Cardiac muscle cell (in vitro differentiated cells and primary cell): ENCODE measurements at regions not wholly inside any gene's neighbourhood (a gene's known extent, or its start where the extent isn't known, plus 50 kb on each side); places are given as distances from the start of the nearest gene placed in this dataset.

Source experiments
- DNase-seq, 2 donors: peaks; one replicate each; pipeline versions ENCODE4 v3.0.0 to v3.0.0-alpha.2; 2010 to 2017; ENCODE audit warnings: low read depth in 1 of 2, low spot score in 1 of 2
- H3K27ac ChIP-seq: fragments of 200-600 bp; sonication (generic); 2 replicates; pipeline ENCODE4 v1.5.1; 2016
- H3K27me3 ChIP-seq: fragments of 200-600 bp; sonication (generic); 2 replicates; pipeline ENCODE4 v1.6.0; 2016; ENCODE audit warnings: control low read depth
- H3K36me3 ChIP-seq: fragments of 200-600 bp; sonication (generic); 2 replicates; pipeline ENCODE4 v1.5.1; 2016; ENCODE audit warnings: control low read depth
- H3K4me1 ChIP-seq: fragments of 200-600 bp; sonication (generic); 2 replicates; pipeline ENCODE4 v1.8.1; 2017; ENCODE audit warnings: low read depth, mild to moderate bottlenecking, mixed run types
- H3K4me3 ChIP-seq: fragments of 200-600 bp; sonication (generic); 2 replicates; pipeline ENCODE4 v1.5.1; 2016; ENCODE audit warnings: mild to moderate bottlenecking
- H3K9me3 ChIP-seq: fragments of 200-600 bp; sonication (generic); 2 replicates; pipeline ENCODE4 v1.5.1; 2017; ENCODE audit warnings: low read depth, mild to moderate bottlenecking, control low read depth
- TF ChIP-seq, protein P1 (sequence below): IDR thresholded peaks from 2 replicates; pipeline ENCODE4 v1.5.1; 2012; ENCODE audit warnings: low read depth, mild to moderate bottlenecking, low read length

GRCh38 chr1:192952646-192953045 lies 106.5 kb downstream of the UCHL5 start:
- no peaks in the 10 kb centered on the region for H3K4me1 ChIP-seq
- H3K4me3 ChIP-seq: no peak overlapping the region
- peak in 1 of 2 donors; percentile 55 for DNase-seq
- no peaks in the 10 kb centered on the region for H3K9me3 ChIP-seq
- H3K27me3 ChIP-seq: no peaks in the 10 kb centered on the region
- TF ChIP-seq, protein P1, sequence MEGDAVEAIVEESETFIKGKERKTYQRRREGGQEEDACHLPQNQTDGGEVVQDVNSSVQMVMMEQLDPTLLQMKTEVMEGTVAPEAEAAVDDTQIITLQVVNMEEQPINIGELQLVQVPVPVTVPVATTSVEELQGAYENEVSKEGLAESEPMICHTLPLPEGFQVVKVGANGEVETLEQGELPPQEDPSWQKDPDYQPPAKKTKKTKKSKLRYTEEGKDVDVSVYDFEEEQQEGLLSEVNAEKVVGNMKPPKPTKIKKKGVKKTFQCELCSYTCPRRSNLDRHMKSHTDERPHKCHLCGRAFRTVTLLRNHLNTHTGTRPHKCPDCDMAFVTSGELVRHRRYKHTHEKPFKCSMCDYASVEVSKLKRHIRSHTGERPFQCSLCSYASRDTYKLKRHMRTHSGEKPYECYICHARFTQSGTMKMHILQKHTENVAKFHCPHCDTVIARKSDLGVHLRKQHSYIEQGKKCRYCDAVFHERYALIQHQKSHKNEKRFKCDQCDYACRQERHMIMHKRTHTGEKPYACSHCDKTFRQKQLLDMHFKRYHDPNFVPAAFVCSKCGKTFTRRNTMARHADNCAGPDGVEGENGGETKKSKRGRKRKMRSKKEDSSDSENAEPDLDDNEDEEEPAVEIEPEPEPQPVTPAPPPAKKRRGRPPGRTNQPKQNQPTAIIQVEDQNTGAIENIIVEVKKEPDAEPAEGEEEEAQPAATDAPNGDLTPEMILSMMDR: no peak
- H3K36me3 ChIP-seq: peaks cover 4% of the 10 kb centered on the region
- no peak overlapping the region for H3K27ac ChIP-seq

GRCh38 chr1:192954705-192955265 lies 104.4 kb downstream of the UCHL5 start:
- DNase-seq: peak in 1 of 2 donors; percentile 56
- TF ChIP-seq, protein P1: no peak

DNA sequence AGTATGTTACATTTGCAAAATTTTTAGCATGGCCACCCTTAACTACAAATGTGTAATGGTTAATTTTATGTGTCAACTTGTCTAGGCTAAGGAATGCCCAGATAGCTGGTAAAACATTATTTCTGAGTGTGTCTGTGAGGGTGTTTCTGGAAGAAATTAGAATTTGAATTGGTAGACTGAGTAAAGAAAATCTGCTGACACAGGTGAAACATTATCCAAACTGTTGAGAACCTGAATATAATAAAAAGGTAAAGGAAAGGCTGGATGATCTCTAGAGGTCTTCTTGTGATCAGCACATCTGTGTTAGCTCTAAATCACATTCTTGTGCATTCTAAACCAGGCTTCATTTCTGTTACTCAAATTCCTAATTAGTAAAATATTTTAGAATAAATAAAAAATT lies 100.8 kb downstream of the UCHL5 start:
- H3K27ac ChIP-seq: no peak overlapping the region
- H3K4me3 ChIP-seq: no peak overlapping the region
- no peaks in the 10 kb centered on the region for H3K36me3 ChIP-seq
- H3K9me3 ChIP-seq: no peaks in the 10 kb centered on the region
- no peaks in the 10 kb centered on the region for H3K4me1 ChIP-seq
- DNase-seq: no peak
- H3K27me3 ChIP-seq: no peaks in the 10 kb centered on the region
- TF ChIP-seq, protein P1: no peak

More at GRCh38 chr1:192954705-192955265, 104.4 kb downstream of the UCHL5 start:
- Histone ChIP-seq H3K9me3 (no peaks in the 10 kb centered on the region), H3K36me3 (peaks cover 4% of the 10 kb centered on the region), H3K27ac (no peak overlapping the region), H3K4me3 (no peak overlapping the region), H3K4me1 (no peaks in the 10 kb centered on the region), H3K27me3 (no peaks in the 10 kb centered on the region)

- H3K4me3 ChIP-seq: no peak overlapping the region
- DNase-seq: peak in 1 of 2 donors; percentile 27
- no peaks in the 10 kb centered on the region for H3K4me1 ChIP-seq
- TF ChIP-seq, protein P1: no peak
- no peaks in the 10 kb centered on the region for H3K36me3 ChIP-seq
- H3K27ac ChIP-seq: no peak overlapping the region
- no peaks in the 10 kb centered on the region for H3K27me3 ChIP-seq
- no peaks in the 10 kb centered on the region for H3K9me3 ChIP-seq
These were observed 100.3 kb downstream of the UCHL5 start for GRCh38 chr1:192958871-192959270.

DNA sequence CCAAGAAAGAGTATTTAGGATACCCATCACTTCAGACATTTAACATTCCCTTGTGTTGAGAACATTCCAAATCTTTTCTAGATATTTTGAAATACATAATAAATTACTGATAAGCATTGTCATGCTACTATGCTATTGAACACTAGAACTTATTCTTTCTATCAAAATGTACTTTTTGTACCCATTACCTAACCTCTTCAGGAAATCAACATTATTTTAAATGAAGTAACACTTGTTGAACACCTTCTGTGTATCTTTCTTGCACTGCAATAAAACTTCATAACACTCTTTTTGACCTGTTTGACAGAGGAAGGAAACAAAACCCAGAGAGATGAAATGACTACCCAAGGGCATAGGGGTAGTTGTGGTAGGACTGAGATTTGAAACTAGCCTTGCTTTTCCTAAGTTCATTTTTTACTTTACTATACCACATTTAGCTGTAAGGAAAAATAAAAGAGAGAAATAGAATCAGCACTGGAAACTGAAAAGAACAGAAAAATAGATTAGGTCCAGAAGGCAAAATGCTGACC lies 99.4 kb downstream of the UCHL5 start:
- no peaks in the 10 kb centered on the region for H3K4me1 ChIP-seq
- H3K27me3 ChIP-seq: no peaks in the 10 kb centered on the region
- H3K36me3 ChIP-seq: no peaks in the 10 kb centered on the region
- H3K27ac ChIP-seq: no peak overlapping the region
- no peak for DNase-seq
- no peak overlapping the region for H3K4me3 ChIP-seq
- TF ChIP-seq, protein P1: no peak
- H3K9me3 ChIP-seq: no peaks in the 10 kb centered on the region
